Keratinocyte (primary cell): ENCODE measurements at regions not wholly inside any gene's neighbourhood (a gene's known extent, or its start where the extent isn't known, plus 50 kb on each side); places are given as distances from the start of the nearest gene placed in this dataset.

Source experiments
- DNase-seq: peaks from one replicate; pipeline ENCODE4 v3.0.0-alpha.2; 2011; ENCODE audit warnings: low read depth, missing footprints, low spot score
- FAIRE-seq: peaks from 2 replicates; lab custom pipeline; 2011; peaks lifted over from hg19 to GRCh38; lab: Jason Lieb, UNC
- H2AFZ ChIP-seq: 2 replicates; pipeline ENCODE4 v1.6.0; 2012; ENCODE audit warnings: low read length, control low read depth, inconsistent platforms; ENCODE audit not compliant: control insufficient read depth
- H3K27ac ChIP-seq: 2 replicates; pipeline ENCODE4 v1.5.1; 2011; ENCODE audit warnings: low read length; ENCODE audit not compliant: control insufficient read depth, insufficient read depth
- H3K27me3 ChIP-seq: 3 replicates; pipeline ENCODE4 v1.6.0; 2011; ENCODE audit warnings: low read length; ENCODE audit not compliant: control insufficient read depth, insufficient read depth; ENCODE audit errors: extremely low read depth
- H3K36me3 ChIP-seq, 2 experiments: 2 replicates in 1 of 2; 3 replicates in 1 of 2; pipeline ENCODE4 v1.5.1; 2011; ENCODE audit warnings: low read length in 2 of 2, mild to moderate bottlenecking in 1 of 2; ENCODE audit not compliant: control insufficient read depth in 2 of 2, insufficient read depth in 2 of 2; ENCODE audit errors: extremely low read depth in 1 of 2
- H3K4me1 ChIP-seq: 3 replicates; pipeline ENCODE4 v1.5.1; 2011; ENCODE audit warnings: low read length; ENCODE audit not compliant: control insufficient read depth, insufficient read depth; ENCODE audit errors: extremely low read depth
- H3K4me2 ChIP-seq: 3 replicates; pipeline ENCODE4 v1.6.0; 2011; ENCODE audit warnings: low read depth, low read length; ENCODE audit not compliant: control insufficient read depth, insufficient read depth; ENCODE audit errors: extremely low read depth
- H3K4me3 ChIP-seq, 3 experiments: fragments of 200-600 bp in 1 of 3; sonication (generic) in 1 of 3; 2 replicates in 2 of 3; 3 replicates in 1 of 3; pipeline ENCODE4 v1.5.1; 2011 to 2016; ENCODE audit warnings: low read length in 3 of 3, mild to moderate bottlenecking in 3 of 3, control low read depth in 2 of 3, inconsistent platforms in 1 of 3, low read depth in 1 of 3, mixed read lengths in 1 of 3, mixed run types in 1 of 3, moderate library complexity in 1 of 3; ENCODE audit not compliant: control insufficient read depth in 2 of 3, insufficient read depth in 2 of 3; ENCODE audit errors: extremely low read depth in 1 of 3
- H3K79me2 ChIP-seq: 2 replicates; pipeline ENCODE4 v1.6.0; 2012; ENCODE audit warnings: low read length; ENCODE audit not compliant: control insufficient read depth, insufficient read depth
- H3K9ac ChIP-seq: 3 replicates; pipeline ENCODE4 v1.6.0; 2011; ENCODE audit warnings: low read length; ENCODE audit not compliant: control insufficient read depth, insufficient read depth; ENCODE audit errors: extremely low read depth
- H3K9me1 ChIP-seq: 3 replicates; pipeline ENCODE4 v1.6.0; 2011; ENCODE audit warnings: low read length; ENCODE audit not compliant: control insufficient read depth, insufficient read depth; ENCODE audit errors: extremely low read depth
- H3K9me3 ChIP-seq: 2 replicates; pipeline ENCODE4 v1.5.1; 2012; ENCODE audit warnings: low read depth, low read length; ENCODE audit not compliant: control insufficient read depth
- H4K20me1 ChIP-seq: 3 replicates; pipeline ENCODE4 v1.6.0; 2011; ENCODE audit warnings: low read length; ENCODE audit not compliant: control insufficient read depth, insufficient read depth; ENCODE audit errors: extremely low read depth
- EZH2 ChIP-seq: IDR thresholded peaks from one replicate; pipeline ENCODE4 v1.6.1; 2012; ENCODE audit warnings: inconsistent platforms, mild to moderate bottlenecking, low read length, moderate library complexity
- dilution Hi-C: fragments of 300-500 bp; cut with MboI; formaldehyde crosslinking; loops from one replicate; pipeline ENCODE4 v1.7.0; 2020; ENCODE audit warnings: low sequenced_read_pairs; ENCODE audit not compliant: extremely low pct_ligation_motif_present
- TF ChIP-seq, protein P1 (sequence below), 3 experiments: IDR thresholded peaks in 1 of 3; conservative IDR thresholded peaks in 1 of 3; optimal IDR thresholded peaks in 1 of 3; 2 replicates in 2 of 3; 3 replicates in 1 of 3; pipeline versions ENCODE3 to v1.5.1; 2011; ENCODE audit warnings: low read length in 3 of 3, mild to moderate bottlenecking in 3 of 3, moderate library complexity in 2 of 3, control low read depth in 1 of 3, inconsistent platforms in 1 of 3; ENCODE audit not compliant: insufficient read depth in 2 of 3; ENCODE audit errors: extremely low read depth in 1 of 3

DNA sequence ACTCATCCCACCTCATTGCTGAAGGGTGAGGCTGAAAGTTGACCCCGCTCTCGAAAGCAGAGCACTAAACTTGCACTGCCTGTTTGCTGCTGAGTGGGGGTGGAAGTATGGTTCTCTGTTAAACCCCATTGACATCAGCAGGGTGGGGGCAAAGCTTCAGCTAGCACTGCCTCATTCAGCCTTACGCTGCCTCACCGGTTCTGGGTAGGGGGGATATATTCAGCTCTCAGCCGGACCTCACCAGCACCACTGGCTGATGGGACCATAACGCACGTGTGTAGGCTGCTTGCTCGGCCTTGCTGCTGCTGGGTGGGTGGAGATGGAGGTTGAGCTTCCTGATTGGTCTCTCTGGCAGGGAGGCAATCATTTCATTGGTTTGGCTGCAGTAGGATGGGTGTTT, 265.7 kb upstream of the RTL1 start:
- H4K20me1 ChIP-seq = no peaks in the 10 kb centered on the region
- no peaks in the 10 kb centered on the region for H3K36me3 ChIP-seq
- H3K9ac ChIP-seq = no peak overlapping the region
- DNase-seq (no peak), FAIRE-seq (no peak)
- H3K79me2 ChIP-seq = no peaks in the 10 kb centered on the region
- dilution Hi-C loops = no loop called here
- no peak overlapping the region for H3K27ac ChIP-seq
- H3K27me3 ChIP-seq = no peaks in the 10 kb centered on the region
- H3K4me1 ChIP-seq = no peaks in the 10 kb centered on the region
- no peak overlapping the region for H2AFZ ChIP-seq
- H3K4me2 ChIP-seq = no peak overlapping the region
- H3K4me3 ChIP-seq = no peak overlapping the region
- H3K9me3 ChIP-seq = peaks cover 2% of the 10 kb centered on the region
- no peaks in the 10 kb centered on the region for H3K9me1 ChIP-seq
- TF ChIP-seq EZH2 = no peak
- TF ChIP-seq, protein P1, sequence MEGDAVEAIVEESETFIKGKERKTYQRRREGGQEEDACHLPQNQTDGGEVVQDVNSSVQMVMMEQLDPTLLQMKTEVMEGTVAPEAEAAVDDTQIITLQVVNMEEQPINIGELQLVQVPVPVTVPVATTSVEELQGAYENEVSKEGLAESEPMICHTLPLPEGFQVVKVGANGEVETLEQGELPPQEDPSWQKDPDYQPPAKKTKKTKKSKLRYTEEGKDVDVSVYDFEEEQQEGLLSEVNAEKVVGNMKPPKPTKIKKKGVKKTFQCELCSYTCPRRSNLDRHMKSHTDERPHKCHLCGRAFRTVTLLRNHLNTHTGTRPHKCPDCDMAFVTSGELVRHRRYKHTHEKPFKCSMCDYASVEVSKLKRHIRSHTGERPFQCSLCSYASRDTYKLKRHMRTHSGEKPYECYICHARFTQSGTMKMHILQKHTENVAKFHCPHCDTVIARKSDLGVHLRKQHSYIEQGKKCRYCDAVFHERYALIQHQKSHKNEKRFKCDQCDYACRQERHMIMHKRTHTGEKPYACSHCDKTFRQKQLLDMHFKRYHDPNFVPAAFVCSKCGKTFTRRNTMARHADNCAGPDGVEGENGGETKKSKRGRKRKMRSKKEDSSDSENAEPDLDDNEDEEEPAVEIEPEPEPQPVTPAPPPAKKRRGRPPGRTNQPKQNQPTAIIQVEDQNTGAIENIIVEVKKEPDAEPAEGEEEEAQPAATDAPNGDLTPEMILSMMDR (optimal IDR thresholded peaks at IDR 0.05 in 1 of 3, IDR thresholded peaks at IDR 0.05 in 1 of 3, conservative IDR thresholded peaks at IDR 0.05 in 1 of 3; ENCODE audit: extremely low read depth in 1 of 3, insufficient read depth in 2 of 3, low read length in 3 of 3) = no peak

DNA sequence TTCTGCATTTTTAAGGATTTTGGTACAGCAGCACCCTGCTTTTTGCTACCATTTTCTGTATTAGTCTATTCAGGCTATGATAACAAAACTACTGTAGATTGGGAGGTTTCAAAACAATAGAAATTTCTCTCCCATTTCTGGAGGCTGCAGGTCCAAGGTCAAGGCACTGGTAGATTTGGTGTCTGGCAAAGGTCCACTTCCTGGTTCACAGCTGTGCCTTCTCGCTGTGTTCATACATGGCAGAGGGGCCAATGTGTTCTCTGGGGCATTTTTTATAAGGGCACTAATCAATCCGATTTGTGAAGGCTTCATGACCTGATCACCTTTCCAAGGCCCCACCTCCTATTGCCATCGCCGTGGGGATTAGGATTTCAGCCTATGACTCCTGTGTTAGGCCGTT, 268.1 kb upstream of the RTL1 start:
- Histone ChIP-seq H3K9me1 (no peaks in the 10 kb centered on the region), H4K20me1 (no peaks in the 10 kb centered on the region), H3K9ac (no peak overlapping the region), H3K4me1 (no peaks in the 10 kb centered on the region), H3K79me2 (no peaks in the 10 kb centered on the region), H2AFZ (no peak overlapping the region), H3K27me3 (no peaks in the 10 kb centered on the region), H3K9me3 (peaks cover 7% of the 10 kb centered on the region), H3K36me3 (no peaks in the 10 kb centered on the region), H3K4me3 (no peak overlapping the region), H3K4me2 (no peak overlapping the region), H3K27ac (no peak overlapping the region)
- DNase-seq (no peak), FAIRE-seq (no peak)
- dilution Hi-C loops = no loop called here
- no peak for TF ChIP-seq EZH2
- TF ChIP-seq, protein P1 (optimal IDR thresholded peaks at IDR 0.05 in 1 of 3, IDR thresholded peaks at IDR 0.05 in 1 of 3, conservative IDR thresholded peaks at IDR 0.05 in 1 of 3; ENCODE audit: extremely low read depth in 1 of 3, insufficient read depth in 2 of 3, low read length in 3 of 3) = no peak
